Nephron progenitor cell (in vitro differentiated cells): ENCODE measurements at regions not wholly inside any gene's neighbourhood (a gene's known extent, or its start where the extent isn't known, plus 50 kb on each side); places are given as distances from the start of the nearest gene placed in this dataset.
"Not testable (repeated sequence)": the region's sequence is repeated elsewhere in the genome, so short reads cannot be mapped to it uniquely, and the experiment has no call there.

Experiments used
- DNase-seq: peaks from one replicate; pipeline ENCODE4 v3.0.0; 2021
- H3K27ac Mint-ChIP-seq: 2 replicates; pipeline ENCODE4 v1.8.0; 2021; ENCODE audit warnings: mild to moderate bottlenecking, moderate library complexity, mixed read lengths
- H3K27me3 Mint-ChIP-seq: 2 replicates; pipeline ENCODE4 v1.8.0; 2021; ENCODE audit warnings: mild to moderate bottlenecking, low read depth, mixed read lengths; ENCODE audit not compliant: poor library complexity
- H3K36me3 Mint-ChIP-seq: 2 replicates; pipeline ENCODE4 v1.8.0; 2021; ENCODE audit warnings: low read depth, mixed read lengths
- H3K4me1 Mint-ChIP-seq: 2 replicates; pipeline ENCODE4 v1.8.0; 2021; ENCODE audit warnings: mixed read lengths
- H3K4me3 Mint-ChIP-seq: 2 replicates; pipeline ENCODE4 v1.8.0; 2021; ENCODE audit warnings: mild to moderate bottlenecking, moderate library complexity, mixed read lengths
- H3K9me3 Mint-ChIP-seq: 2 replicates; pipeline ENCODE4 v1.8.0; 2021; ENCODE audit warnings: mild to moderate bottlenecking, moderate library complexity, mixed read lengths
- CTCF ChIP-seq: fragments of 200-600 bp; sonication (generic); IDR thresholded peaks from 2 replicates; pipeline ENCODE4 v1.5.0; 2021; ENCODE audit warnings: antibody characterized with exemption

GRCh38 chr12:34218193-34219045 is 196.1 kb downstream of the ALG10 start:
- Mint-ChIP-seq H3K27ac (no peak overlapping the region), H3K27me3 (peaks cover 3% of the 10 kb centered on the region), H3K36me3 (peaks cover 11% of the 10 kb centered on the region), H3K4me1 (no peaks in the 10 kb centered on the region), H3K9me3 (peaks cover 93% of the 10 kb centered on the region), H3K4me3 (no peak overlapping the region)
- peak; percentile 28 for TF ChIP-seq CTCF
- peak; percentile 10 for DNase-seq

- H3K27me3 Mint-ChIP-seq: peaks cover 3% of the 10 kb centered on the region
- no peak for TF ChIP-seq CTCF
- H3K4me1 Mint-ChIP-seq: no peaks in the 10 kb centered on the region
- H3K36me3 Mint-ChIP-seq: peaks cover 11% of the 10 kb centered on the region
- no peak overlapping the region for H3K27ac Mint-ChIP-seq
- H3K4me3 Mint-ChIP-seq: no peak overlapping the region
- peaks cover 86% of the 10 kb centered on the region for H3K9me3 Mint-ChIP-seq
- no peak for DNase-seq
Observed at GRCh38 chr12:34219046-34219770, 196.9 kb downstream of the ALG10 start.

- H3K4me3 Mint-ChIP-seq: not testable (repeated sequence)
Observed at GRCh38 chr12:34220079-34220478, 197.8 kb downstream of the ALG10 start.

GRCh38 chr12:34223640-34224039 is 201.3 kb downstream of the ALG10 start:
- H3K27me3 Mint-ChIP-seq: no peaks in the 10 kb centered on the region
- DNase-seq: no peak
- H3K4me3 Mint-ChIP-seq: no peak overlapping the region
- peaks cover 83% of the 10 kb centered on the region for H3K9me3 Mint-ChIP-seq
- no peaks in the 10 kb centered on the region for H3K36me3 Mint-ChIP-seq
- H3K4me1 Mint-ChIP-seq: no peaks in the 10 kb centered on the region
- no peak overlapping the region for H3K27ac Mint-ChIP-seq
- TF ChIP-seq CTCF: no peak

More at GRCh38 chr12:34220079-34220478, 197.8 kb downstream of the ALG10 start:
- not testable (repeated sequence) for DNase-seq, H3K4me1 Mint-ChIP-seq, H3K27ac Mint-ChIP-seq, H3K27me3 Mint-ChIP-seq
- Mint-ChIP-seq H3K36me3 (peaks cover 11% of the 10 kb centered on the region), H3K9me3 (peaks cover 85% of the 10 kb centered on the region)

GRCh38 chr12:34226044-34226443 is 203.7 kb downstream of the ALG10 start:
- H3K4me3 Mint-ChIP-seq, H3K4me1 Mint-ChIP-seq, DNase-seq, H3K27me3 Mint-ChIP-seq, H3K27ac Mint-ChIP-seq, H3K36me3 Mint-ChIP-seq: not testable (repeated sequence)
- H3K9me3 Mint-ChIP-seq: peaks cover 82% of the 10 kb centered on the region

GRCh38 chr12:34228046-34228445 is 205.8 kb downstream of the ALG10 start:
- H3K4me1 Mint-ChIP-seq, H3K27ac Mint-ChIP-seq, H3K27me3 Mint-ChIP-seq, DNase-seq, H3K4me3 Mint-ChIP-seq, H3K36me3 Mint-ChIP-seq: not testable (repeated sequence)
- peaks cover 78% of the 10 kb centered on the region for H3K9me3 Mint-ChIP-seq

GRCh38 chr12:34229033-34229432 is 206.7 kb downstream of the ALG10 start:
- not testable (repeated sequence) for DNase-seq, H3K27ac Mint-ChIP-seq, H3K4me1 Mint-ChIP-seq, H3K27me3 Mint-ChIP-seq, H3K36me3 Mint-ChIP-seq, H3K4me3 Mint-ChIP-seq
- H3K9me3 Mint-ChIP-seq: peaks cover 88% of the 10 kb centered on the region
